ENCODE measurements at regions not wholly inside any gene's neighbourhood (a gene's known extent, or its start where the extent isn't known, plus 50 kb on each side); places are given as distances from the start of the nearest gene placed in this dataset.

- no peaks in the 10 kb centered on the region for H3K79me2 ChIP-seq (ENCODE audit: control insufficient read depth, insufficient read depth, low read length)
- ChIA-PET POLR2A (interaction anchor here (0.6 kb wide), 1 partner anchor 77 kb away, joined by 3 read pairs; no protein-coding TSS in a partner anchor), CTCF (interaction anchor here (1.2 kb wide), 1 partner anchor 70 kb away, joined by 3 read pairs; no protein-coding TSS in a partner anchor)
- no peak overlapping the region for H3K4me3 ChIP-seq (ENCODE audit: control extremely low read depth in 1 of 5, extremely low read depth in 1 of 5, insufficient read depth in 1 of 5, low read depth in 2 of 5, low read length in 4 of 5)
- no peak overlapping the region for H2AFZ ChIP-seq (ENCODE audit: insufficient read depth, low read depth, low read length, poor library complexity, severe bottlenecking)
- DNase-seq (no peak), ATAC-seq (ENCODE audit: low read depth) (no peak)
- intact Hi-C loops (cut with micrococcal nuclease) = loop anchor here (5.0 kb wide), 1 partner anchor 40 kb away; no protein-coding TSS in a partner anchor
- no peaks in the 10 kb centered on the region for H4K20me1 ChIP-seq (ENCODE audit: control insufficient read depth, insufficient read depth, low read length, poor library complexity, severe bottlenecking)
- peaks cover 0 to 5% (median 0%) of the 10 kb centered on the region in 3 donors for H3K9me3 ChIP-seq (ENCODE audit: control extremely low read depth in 1 of 3, control insufficient read depth in 2 of 3, insufficient read depth in 1 of 3, low read length in 2 of 3)
- TF ChIP-seq CTCF (IDR thresholded peaks at IDR 0.05) (no peak), EZH2 (IDR thresholded peaks at IDR 0.05; ENCODE audit: borderline replicate concordance, insufficient read depth, low read depth, low read length, poor library complexity, severe bottlenecking) (no peak)
- H3K27ac ChIP-seq (ENCODE audit: low read length in 2 of 2) = no peak overlapping the region
- no peaks in the 10 kb centered on the region for H3K36me3 ChIP-seq (replicated peaks in 1 of 2; ENCODE audit: control extremely low read depth in 1 of 2, control insufficient read depth in 1 of 2, extremely low read depth in 1 of 2, insufficient read depth in 2 of 2, low read length in 1 of 2)
- WGBS (ENCODE audit: insufficient coverage) = no CpG with 5 or more reads among the region's 4 CpGs
- Mint-ChIP-seq H3K4me3 (no peak overlapping the region), H3K27ac (peak overlapping the region; percentile 60), H3K27me3 (no peaks in the 10 kb centered on the region), H3K4me1 (peaks cover 40% of the 10 kb centered on the region), H3K9me3 (ENCODE audit: insufficient read depth) (no peaks in the 10 kb centered on the region)
- peaks cover 18 to 20% of the 10 kb centered on the region in 2 donors for H3K4me1 ChIP-seq (ENCODE audit: control insufficient read depth in 2 of 2, insufficient read depth in 2 of 2, low read length in 2 of 2)
- H3K27me3 ChIP-seq (replicated peaks in 1 of 4; ENCODE audit: control extremely low read depth in 1 of 4, control insufficient read depth in 3 of 4, insufficient read depth in 4 of 4, low read length in 3 of 4) = no peaks in the 10 kb centered on the region
- H3K4me2 ChIP-seq (replicated peaks; ENCODE audit: low read depth, low read length, poor library complexity, severe bottlenecking) = no peak overlapping the region
- H3K9ac ChIP-seq (ENCODE audit: low read length) = no peak overlapping the region
Observed at GRCh38 chr12:31801872-31802271, 73.1 kb upstream of the AMN1 start.

- Histone ChIP-seq H4K20me1 (ENCODE audit: control insufficient read depth, insufficient read depth, low read length, poor library complexity, severe bottlenecking) (no peaks in the 10 kb centered on the region), H3K27me3 (replicated peaks in 1 of 4; ENCODE audit: control extremely low read depth in 1 of 4, control insufficient read depth in 3 of 4, insufficient read depth in 4 of 4, low read length in 3 of 4) (no peaks in the 10 kb centered on the region), H3K9me3 (ENCODE audit: control extremely low read depth in 1 of 3, control insufficient read depth in 2 of 3, insufficient read depth in 1 of 3, low read length in 2 of 3) (no peaks in the 10 kb centered on the region), H3K4me1 (ENCODE audit: control insufficient read depth in 2 of 2, insufficient read depth in 2 of 2, low read length in 2 of 2) (peaks cover 0 to 8% of the 10 kb centered on the region in 2 donors), H3K4me3 (ENCODE audit: control extremely low read depth in 1 of 5, extremely low read depth in 1 of 5, insufficient read depth in 1 of 5, low read depth in 2 of 5, low read length in 4 of 5) (no peak overlapping the region), H3K36me3 (replicated peaks in 1 of 2; ENCODE audit: control extremely low read depth in 1 of 2, control insufficient read depth in 1 of 2, extremely low read depth in 1 of 2, insufficient read depth in 2 of 2, low read length in 1 of 2) (no peaks in the 10 kb centered on the region), H3K27ac (ENCODE audit: low read length in 2 of 2) (no peak overlapping the region), H3K9ac (ENCODE audit: low read length) (no peak overlapping the region), H3K79me2 (ENCODE audit: control insufficient read depth, insufficient read depth, low read length) (no peaks in the 10 kb centered on the region), H3K4me2 (replicated peaks; ENCODE audit: low read depth, low read length, poor library complexity, severe bottlenecking) (no peak overlapping the region), H2AFZ (ENCODE audit: insufficient read depth, low read depth, low read length, poor library complexity, severe bottlenecking) (no peak overlapping the region)
- H3K27ac Mint-ChIP-seq = no peak overlapping the region
- H3K27me3 Mint-ChIP-seq = no peaks in the 10 kb centered on the region
- POLR2A ChIA-PET = no interaction called here
- H3K4me3 Mint-ChIP-seq = no peak overlapping the region
- WGBS (ENCODE audit: insufficient coverage) = 87% methylated on average over 8 of the region's 13 CpGs
- DNase-seq (no peak), ATAC-seq (ENCODE audit: low read depth) (no peak)
- CTCF ChIA-PET = interaction anchor here (0.6 kb wide), 1 partner anchor 47 kb away, joined by 3 read pairs; no protein-coding TSS in a partner anchor
- TF ChIP-seq CTCF (IDR thresholded peaks at IDR 0.05) (no peak), EZH2 (IDR thresholded peaks at IDR 0.05; ENCODE audit: borderline replicate concordance, insufficient read depth, low read depth, low read length, poor library complexity, severe bottlenecking) (no peak)
- intact Hi-C loops (cut with micrococcal nuclease) = no loop called here
- H3K4me1 Mint-ChIP-seq = peaks cover 25% of the 10 kb centered on the region
- no peaks in the 10 kb centered on the region for H3K9me3 Mint-ChIP-seq (ENCODE audit: insufficient read depth)
Observed at GRCh38 chr12:31797230-31797872, 68.5 kb upstream of the AMN1 start.

All from B cell (primary cell).